A549 (cell line): ENCODE measurements at regions not wholly inside any gene's neighbourhood (a gene's known extent, or its start where the extent isn't known, plus 50 kb on each side); places are given as distances from the start of the nearest gene placed in this dataset.

ENCODE experiments used
- ATAC-seq, 2 experiments: fragments of 200-7000 bp in 1 of 2; fragments of >200 bp in 1 of 2; cut with Nextera tagmentation in 1 of 2; cut with Tn5 transposase in 1 of 2; 3 replicates each; pipeline versions ENCODE4 v1.8.0 to v1.9.1; 2018 to 2020; ENCODE audit warnings: mild to moderate bottlenecking in 1 of 2, moderate library complexity in 1 of 2
- CTCF ChIA-PET: fragments of 300-600 bp; sonication (Branson Sonifier 250); formaldehyde crosslinking; extraction: SDS; loops from one replicate; lab custom pipeline; 2021; ENCODE audit warnings: antibody characterized with exemption, inconsistent platforms; lab: Yijun Ruan, JAX
- POLR2A ChIA-PET: fragments of 350-600 bp; formaldehyde crosslinking; extraction: SDS; loops from one replicate; lab custom pipeline; 2021; ENCODE audit warnings: antibody characterized with exemption, inconsistent platforms; lab: Yijun Ruan, JAX
- DNase-seq, 2 experiments: peaks; one replicate each; pipeline versions ENCODE4 v3.0.0 to v3.0.0-alpha.2; 2011 to 2016; ENCODE audit warnings: low read depth in 1 of 2, low spot score in 1 of 2
- FAIRE-seq: peaks from 2 replicates; lab custom pipeline; 2011; peaks lifted over from hg19 to GRCh38; lab: Jason Lieb, UNC
- H3K27ac ChIP-seq, 2 experiments: fragments of >200 bp; sonication (Bioruptor Twin); formaldehyde crosslinking; 3 replicates each; pipeline ENCODE4 v1.5.1; 2016 to 2017
- H3K4me1 ChIP-seq: fragments of >200 bp; sonication (Bioruptor Twin); formaldehyde crosslinking; 3 replicates; pipeline ENCODE4 v1.6.1; 2016
- H3K4me2 ChIP-seq: fragments of >200 bp; sonication (Bioruptor Twin); formaldehyde crosslinking; 3 replicates; pipeline ENCODE4 v1.6.1; 2016
- H3K4me3 ChIP-seq: fragments of >200 bp; sonication (Bioruptor Twin); formaldehyde crosslinking; 3 replicates; pipeline ENCODE4 v1.5.1; 2016
- H3K9me3 ChIP-seq: fragments of >200 bp; sonication (Bioruptor Twin); formaldehyde crosslinking; 3 replicates; pipeline ENCODE4 v1.6.1; 2016
- BHLHE40 ChIP-seq: IDR thresholded peaks from 2 replicates; pipeline ENCODE4 v1.6.1; 2012; ENCODE audit warnings: low read depth, low read length, inconsistent platforms
- EHF ChIP-seq: fragments of 250-450 bp; sonication (Bioruptor Pico); IDR thresholded peaks from 2 replicates; pipeline ENCODE4 v1.5.0; 2020; ENCODE audit warnings: mild to moderate bottlenecking
- EHMT2 ChIP-seq: fragments of 200-600 bp; sonication (generic); IDR thresholded peaks from 2 replicates; pipeline ENCODE4 v1.6.1; 2016; ENCODE audit warnings: antibody characterized with exemption, low read depth, mild to moderate bottlenecking, moderate library complexity
- FOXS1 ChIP-seq: fragments of 250-450 bp; sonication (Bioruptor Pico); IDR thresholded peaks from 2 replicates; pipeline ENCODE4 v1.5.0; 2020; ENCODE audit warnings: mild to moderate bottlenecking, moderate library complexity
- GATA3 ChIP-seq: IDR thresholded peaks from 2 replicates; pipeline ENCODE4 v1.6.1; 2012; ENCODE audit warnings: borderline replicate concordance
- HDAC2 ChIP-seq: fragments of 200-600 bp; sonication (generic); IDR thresholded peaks from 2 replicates; pipeline ENCODE4 v1.6.1; 2016
- HOXB13 ChIP-seq: fragments of 250-450 bp; sonication (Bioruptor Pico); IDR thresholded peaks from 2 replicates; pipeline ENCODE4 v1.5.0; 2020; ENCODE audit warnings: low read depth, mild to moderate bottlenecking, moderate library complexity
- JUNB ChIP-seq: fragments of >200 bp; sonication (Bioruptor Twin); formaldehyde crosslinking; IDR thresholded peaks from 2 replicates; pipeline ENCODE4 v1.6.1; 2016
- MAFK ChIP-seq: fragments of 450-650 bp; IDR thresholded peaks from 2 replicates; pipeline ENCODE4 v1.6.1; 2014; ENCODE audit not compliant: partially characterized antibody
- NR3C1 ChIP-seq: fragments of >200 bp; sonication (Bioruptor Twin); formaldehyde crosslinking; IDR thresholded peaks from 3 replicates; pipeline ENCODE4 v1.6.1; 2017
- POLR2AphosphoS2 ChIP-seq: conservative IDR thresholded peaks from 2 replicates; pipeline ENCODE4 v1.6.1; 2012; ENCODE audit warnings: low read length, improper control_type of control experiment, inconsistent platforms
- RAD21 ChIP-seq, 2 experiments: fragments of >200 bp in 1 of 2; sonication (Bioruptor Twin) in 1 of 2; formaldehyde crosslinking in 1 of 2; IDR thresholded peaks in 1 of 2; conservative IDR thresholded peaks in 1 of 2; 2 replicates in 1 of 2; 3 replicates in 1 of 2; pipeline ENCODE4 v1.6.1; 2012 to 2018; ENCODE audit warnings: inconsistent platforms in 1 of 2
- RARB ChIP-seq: fragments of 250-450 bp; sonication (Bioruptor Pico); IDR thresholded peaks from 2 replicates; pipeline ENCODE4 v1.8.0; 2021; ENCODE audit warnings: mild to moderate bottlenecking, moderate library complexity
- RNF2 ChIP-seq: fragments of 200-600 bp; sonication (generic); IDR thresholded peaks from 2 replicates; pipeline ENCODE4 v1.6.1; 2016; ENCODE audit warnings: low read depth, mild to moderate bottlenecking, antibody characterized with exemption, moderate library complexity, borderline replicate concordance
- SMC3 ChIP-seq: fragments of >200 bp; sonication (Bioruptor Twin); formaldehyde crosslinking; IDR thresholded peaks from 3 replicates; pipeline ENCODE4 v1.6.1; 2018; ENCODE audit warnings: inconsistent platforms
- TFCP2L1 ChIP-seq: fragments of 250-450 bp; sonication (Bioruptor Pico); IDR thresholded peaks from 2 replicates; pipeline ENCODE4 v1.5.0; 2021; ENCODE audit warnings: mild to moderate bottlenecking
- TP53 ChIP-seq: fragments of 250-450 bp; sonication (Bioruptor Pico); IDR thresholded peaks from 2 replicates; pipeline ENCODE4 v1.5.0; 2021; ENCODE audit warnings: mild to moderate bottlenecking, moderate library complexity
- ZSCAN20 ChIP-seq: fragments of 250-450 bp; sonication (Bioruptor Pico); IDR thresholded peaks from 2 replicates; pipeline ENCODE4 v1.8.0; 2022; ENCODE audit warnings: mild to moderate bottlenecking, moderate library complexity
- WGBS: methylation state at CpG from one replicate; pipeline ENCODE4 v1.1.6; 2017; ENCODE audit errors: missing lambda C conversion rate; 5-methylcytosine and 5-hydroxymethylcytosine counted together
- TF ChIP-seq, protein P1 (sequence below): IDR thresholded peaks from 2 replicates; pipeline ENCODE4 v1.6.1; 2012
- TF ChIP-seq, protein P2 (sequence below): fragments of >200 bp; sonication (Bioruptor Twin); formaldehyde crosslinking; IDR thresholded peaks from 3 replicates; pipeline ENCODE4 v1.5.1; 2016

DNA sequence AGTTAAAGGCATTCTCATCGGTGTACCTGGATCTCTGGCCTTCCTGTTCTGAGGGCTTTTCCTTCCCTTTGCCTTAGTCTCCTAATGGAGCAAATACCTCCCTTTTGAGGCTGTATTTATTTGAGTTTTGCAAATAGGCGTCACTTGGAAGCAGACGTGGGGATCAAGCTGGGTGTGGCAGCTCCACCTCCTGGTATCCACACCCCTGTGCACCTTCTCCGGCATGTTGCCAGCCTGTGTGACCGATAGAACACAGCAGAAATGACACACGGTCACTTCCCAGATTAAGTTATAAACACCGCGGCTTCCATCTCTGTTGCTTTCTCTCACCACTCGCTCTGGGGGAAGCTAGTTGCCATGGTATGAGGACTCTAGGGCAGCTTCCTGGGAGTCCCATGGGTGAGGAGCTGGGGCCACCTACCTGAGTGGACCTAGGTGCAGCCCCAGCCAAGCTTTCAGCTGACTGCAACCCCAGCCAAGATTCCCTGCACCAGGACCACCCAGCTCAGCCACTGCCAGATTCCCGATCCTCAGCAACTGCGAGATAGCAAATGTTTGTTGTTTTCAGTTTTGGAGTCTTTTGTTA, 214.4 kb upstream of the MVB12B start:
- FAIRE-seq (no peak), ATAC-seq (no peak), DNase-seq (no peak)
- Histone ChIP-seq H3K4me2 (no peak overlapping the region), H3K4me3 (no peak overlapping the region), H3K27ac (no peak overlapping the region), H3K4me1 (no peaks in the 10 kb centered on the region), H3K9me3 (no peaks in the 10 kb centered on the region; the same call in 2 of the 3 replicates)
- 54% methylated on average over 11 of the region's 11 CpGs for WGBS
- POLR2A ChIA-PET, result no interaction called here
- CTCF ChIA-PET, result interaction anchor here (1.4 to 1.7 kb wide), 3 partner anchors 13 to 704 kb away, joined by 3 to 4 read pairs (median 3); no protein-coding TSS in a partner anchor
- TF ChIP-seq BHLHE40 (no peak), ZSCAN20 (CRISPR knock-in tag) (no peak), EHF (no peak), GATA3 (no peak), EHMT2 (no peak)

DNA sequence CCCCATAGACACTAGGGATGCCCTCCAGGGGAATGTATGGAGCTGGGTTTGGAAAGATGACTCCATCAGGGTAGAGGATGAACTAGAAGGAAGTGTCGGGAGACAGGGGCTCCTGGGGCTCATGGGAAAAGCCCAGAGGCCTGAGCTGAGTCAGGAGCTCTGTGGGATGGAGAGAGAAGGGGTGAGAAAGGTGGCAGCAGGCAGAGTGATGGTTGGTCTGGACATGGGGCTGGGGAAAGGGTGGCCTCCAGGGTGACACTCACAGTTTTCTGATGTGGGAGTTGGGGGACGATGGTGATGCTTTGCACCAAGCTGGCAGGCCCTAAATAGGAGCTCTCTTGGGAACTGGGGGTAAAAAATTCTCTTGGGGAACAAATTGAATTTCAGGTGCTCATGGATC, 213.5 kb upstream of the MVB12B start:
- TF ChIP-seq FOXS1 (no peak), TFCP2L1 (CRISPR knock-in tag) (no peak), MAFK (no peak), TP53 (no peak), NR3C1 (no peak), EHF (no peak), RARB (no peak), JUNB (no peak), RNF2 (no peak)
- TF ChIP-seq, protein P1, sequence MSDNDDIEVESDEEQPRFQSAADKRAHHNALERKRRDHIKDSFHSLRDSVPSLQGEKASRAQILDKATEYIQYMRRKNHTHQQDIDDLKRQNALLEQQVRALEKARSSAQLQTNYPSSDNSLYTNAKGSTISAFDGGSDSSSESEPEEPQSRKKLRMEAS, result no peak
- WGBS, result 0% methylated on average over 2 of the region's 2 CpGs

DNA sequence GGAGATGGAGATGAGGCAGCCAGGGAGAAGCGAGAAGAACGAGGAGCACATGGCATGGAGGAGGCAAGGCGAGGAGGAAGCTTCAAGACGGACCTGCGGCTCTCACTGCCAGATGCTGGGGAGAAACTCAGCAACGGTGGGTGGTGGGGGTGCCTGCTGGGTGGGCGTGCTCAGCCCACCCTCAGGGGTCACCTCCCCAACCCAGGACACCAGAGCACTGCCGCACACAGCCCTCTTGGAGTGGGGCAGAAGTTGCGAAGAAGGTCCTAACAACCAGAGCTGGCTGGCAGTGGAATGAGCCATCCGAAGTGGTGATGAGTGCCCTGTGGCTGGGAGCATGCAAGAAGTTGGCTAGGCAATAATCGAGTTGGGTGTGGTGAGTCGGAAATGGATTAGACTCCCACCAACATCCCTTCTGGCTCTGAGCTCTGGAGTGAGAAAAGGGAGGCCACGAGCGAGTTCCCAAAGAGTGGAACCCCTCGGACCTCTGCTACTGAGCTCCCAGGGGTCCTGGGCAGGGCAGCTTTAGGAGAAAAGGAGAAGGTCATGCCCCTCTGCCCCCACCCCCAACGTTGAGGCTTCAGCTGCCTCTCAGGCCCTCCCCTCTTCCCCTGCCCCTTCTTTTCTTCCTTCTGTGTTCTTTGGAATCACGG, 212.7 kb upstream of the MVB12B start:
- DNase-seq (no peak), ATAC-seq (no peak), FAIRE-seq (no peak)
- Histone ChIP-seq H3K4me1 (no peaks in the 10 kb centered on the region), H3K27ac (no peak overlapping the region), H3K4me3 (no peak overlapping the region), H3K4me2 (no peak overlapping the region), H3K9me3 (no peaks in the 10 kb centered on the region; the same call in 2 of the 3 replicates)
- ChIA-PET POLR2A (no interaction called here), CTCF (interaction anchor here (1.1 to 1.4 kb wide), 2 partner anchors 13 to 706 kb away, joined by 3 read pairs; no protein-coding TSS in a partner anchor)
- TF ChIP-seq HOXB13 (no peak), TP53 (no peak), SMC3 (no peak), POLR2AphosphoS2 (no peak), RAD21 (conservative IDR thresholded peaks at IDR 0.05 in 1 of 2, IDR thresholded peaks at IDR 0.05 in 1 of 2) (no peak), HDAC2 (no peak)
- TF ChIP-seq, protein P2, sequence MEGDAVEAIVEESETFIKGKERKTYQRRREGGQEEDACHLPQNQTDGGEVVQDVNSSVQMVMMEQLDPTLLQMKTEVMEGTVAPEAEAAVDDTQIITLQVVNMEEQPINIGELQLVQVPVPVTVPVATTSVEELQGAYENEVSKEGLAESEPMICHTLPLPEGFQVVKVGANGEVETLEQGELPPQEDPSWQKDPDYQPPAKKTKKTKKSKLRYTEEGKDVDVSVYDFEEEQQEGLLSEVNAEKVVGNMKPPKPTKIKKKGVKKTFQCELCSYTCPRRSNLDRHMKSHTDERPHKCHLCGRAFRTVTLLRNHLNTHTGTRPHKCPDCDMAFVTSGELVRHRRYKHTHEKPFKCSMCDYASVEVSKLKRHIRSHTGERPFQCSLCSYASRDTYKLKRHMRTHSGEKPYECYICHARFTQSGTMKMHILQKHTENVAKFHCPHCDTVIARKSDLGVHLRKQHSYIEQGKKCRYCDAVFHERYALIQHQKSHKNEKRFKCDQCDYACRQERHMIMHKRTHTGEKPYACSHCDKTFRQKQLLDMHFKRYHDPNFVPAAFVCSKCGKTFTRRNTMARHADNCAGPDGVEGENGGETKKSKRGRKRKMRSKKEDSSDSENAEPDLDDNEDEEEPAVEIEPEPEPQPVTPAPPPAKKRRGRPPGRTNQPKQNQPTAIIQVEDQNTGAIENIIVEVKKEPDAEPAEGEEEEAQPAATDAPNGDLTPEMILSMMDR, result no peak
- WGBS, result 41% methylated on average over 17 of the region's 17 CpGs

More for the DNA sequence above, 213.5 kb upstream of the MVB12B start:
- no peaks in the 10 kb centered on the region for H3K4me1 ChIP-seq
- ATAC-seq, result no peak
- no peak for DNase-seq
- H3K4me2 ChIP-seq, result no peak overlapping the region
- CTCF ChIA-PET, result interaction anchor here (1.4 kb wide), 2 partner anchors 14 to 705 kb away, joined by 3 to 4 read pairs; no protein-coding TSS in a partner anchor
- POLR2A ChIA-PET, result interaction anchor here (0.6 kb wide), 1 partner anchor 8 kb away, joined by 3 read pairs; no protein-coding TSS in a partner anchor
- no peaks in the 10 kb centered on the region; the same call in 2 of the 3 replicates for H3K9me3 ChIP-seq
- no peak overlapping the region for H3K4me3 ChIP-seq
- H3K27ac ChIP-seq, result no peak overlapping the region
- FAIRE-seq, result no peak
